ENCODE measurements at regions not wholly inside any gene's neighbourhood (a gene's known extent, or its start where the extent isn't known, plus 50 kb on each side); places are given as distances from the start of the nearest gene placed in this dataset.
A peak's percentile ranks its signal among the peaks of the same experiment; 100 is the strongest.

DNA sequence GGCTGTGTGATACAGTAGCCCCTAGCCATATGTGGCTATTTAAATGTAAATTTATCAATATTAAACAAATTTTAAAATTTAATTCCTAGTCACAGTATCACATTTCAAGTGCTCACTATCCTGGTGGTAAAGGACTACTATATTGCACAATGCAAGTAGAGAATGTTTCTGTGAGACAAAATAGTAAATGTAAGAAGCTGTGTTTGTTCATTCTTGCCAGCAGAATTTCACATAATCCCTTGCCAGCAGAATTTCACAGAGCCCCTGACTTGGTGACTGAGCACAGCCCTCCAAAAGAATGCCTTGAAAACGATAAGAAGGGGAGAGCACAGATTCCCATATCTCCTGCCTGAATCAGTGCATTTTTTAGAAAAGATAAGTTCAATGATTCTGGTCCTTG, 75.9 kb upstream of the SELENOP start:
- Histone ChIP-seq H3K4me2 (ENCODE audit: control insufficient read depth, extremely low read depth, insufficient read depth, low read depth, low read length) (no peak overlapping the region), H3K27me3 (ENCODE audit: control insufficient read depth, extremely low read depth, insufficient read depth, low read length) (no peaks in the 10 kb centered on the region), H3K9me3 (ENCODE audit: control insufficient read depth, low read depth, low read length) (no peaks in the 10 kb centered on the region), H3K79me2 (ENCODE audit: control insufficient read depth, insufficient read depth, low read length) (no peaks in the 10 kb centered on the region), H3K36me3 (ENCODE audit: control insufficient read depth in 2 of 2, extremely low read depth in 1 of 2, insufficient read depth in 2 of 2, low read length in 2 of 2) (no peaks in the 10 kb centered on the region), H4K20me1 (ENCODE audit: control insufficient read depth, extremely low read depth, insufficient read depth, low read length) (no peaks in the 10 kb centered on the region), H3K4me1 (ENCODE audit: control insufficient read depth, extremely low read depth, insufficient read depth, low read length) (peaks cover 3% of the 10 kb centered on the region), H2AFZ (ENCODE audit: control insufficient read depth, low read length) (no peak overlapping the region), H3K27ac (ENCODE audit: control insufficient read depth, insufficient read depth, low read length) (no peak overlapping the region), H3K9ac (ENCODE audit: control insufficient read depth, extremely low read depth, insufficient read depth, low read length) (no peak overlapping the region), H3K9me1 (ENCODE audit: control insufficient read depth, extremely low read depth, insufficient read depth, low read length) (no peaks in the 10 kb centered on the region), H3K4me3 (ENCODE audit: control insufficient read depth in 2 of 3, extremely low read depth in 1 of 3, insufficient read depth in 2 of 3, low read depth in 1 of 3, low read length in 3 of 3) (no peak overlapping the region)
- dilution Hi-C loops (cut with MboI; ENCODE audit: extremely low pct_ligation_motif_present, low sequenced_read_pairs): no loop called here
- FAIRE-seq: no peak
- no peak for DNase-seq (ENCODE audit: low read depth, low spot score)
- TF ChIP-seq EZH2 (IDR thresholded peaks at IDR 0.05; ENCODE audit: low read length) (no peak), CTCF (optimal IDR thresholded peaks at IDR 0.05 in 1 of 3, IDR thresholded peaks at IDR 0.05 in 1 of 3, conservative IDR thresholded peaks at IDR 0.05 in 1 of 3; ENCODE audit: extremely low read depth in 1 of 3, insufficient read depth in 2 of 3, low read length in 3 of 3) (no peak)

GRCh38 chr5:42887097-42887496, 75.4 kb upstream of the SELENOP start:
- DNase-seq (ENCODE audit: low read depth, low spot score) (peak; percentile 38), FAIRE-seq (no peak)
- Histone ChIP-seq H3K9me3 (ENCODE audit: control insufficient read depth, low read depth, low read length) (no peaks in the 10 kb centered on the region), H3K4me1 (ENCODE audit: control insufficient read depth, extremely low read depth, insufficient read depth, low read length) (peaks cover 3% of the 10 kb centered on the region), H3K27me3 (ENCODE audit: control insufficient read depth, extremely low read depth, insufficient read depth, low read length) (no peaks in the 10 kb centered on the region), H3K79me2 (ENCODE audit: control insufficient read depth, insufficient read depth, low read length) (no peaks in the 10 kb centered on the region), H3K4me2 (ENCODE audit: control insufficient read depth, extremely low read depth, insufficient read depth, low read depth, low read length) (peak overlapping the region; percentile 17), H4K20me1 (ENCODE audit: control insufficient read depth, extremely low read depth, insufficient read depth, low read length) (no peaks in the 10 kb centered on the region), H3K36me3 (ENCODE audit: control insufficient read depth in 2 of 2, extremely low read depth in 1 of 2, insufficient read depth in 2 of 2, low read length in 2 of 2) (no peaks in the 10 kb centered on the region), H3K27ac (ENCODE audit: control insufficient read depth, insufficient read depth, low read length) (no peak overlapping the region), H3K4me3 (ENCODE audit: control insufficient read depth in 2 of 3, extremely low read depth in 1 of 3, insufficient read depth in 2 of 3, low read depth in 1 of 3, low read length in 3 of 3) (no peak overlapping the region), H3K9me1 (ENCODE audit: control insufficient read depth, extremely low read depth, insufficient read depth, low read length) (no peaks in the 10 kb centered on the region), H2AFZ (ENCODE audit: control insufficient read depth, low read length) (no peak overlapping the region), H3K9ac (ENCODE audit: control insufficient read depth, extremely low read depth, insufficient read depth, low read length) (no peak overlapping the region)
- dilution Hi-C loops (cut with MboI; ENCODE audit: extremely low pct_ligation_motif_present, low sequenced_read_pairs): no loop called here
- TF ChIP-seq EZH2 (IDR thresholded peaks at IDR 0.05; ENCODE audit: low read length) (no peak), CTCF (optimal IDR thresholded peaks at IDR 0.05 in 1 of 3, IDR thresholded peaks at IDR 0.05 in 1 of 3, conservative IDR thresholded peaks at IDR 0.05 in 1 of 3; ENCODE audit: extremely low read depth in 1 of 3, insufficient read depth in 2 of 3, low read length in 3 of 3) (no peak)

Measured in keratinocyte (primary cell).